ENCODE measurements at regions not wholly inside any gene's neighbourhood (a gene's known extent, or its start where the extent isn't known, plus 50 kb on each side); places are given as distances from the start of the nearest gene placed in this dataset.
"Not testable (repeated sequence)": the region's sequence is repeated elsewhere in the genome, so short reads cannot be mapped to it uniquely, and the experiment has no call there.

- DNase-seq: no peak
These were observed 422.3 kb downstream of the FUT8 start for GRCh38 chr14:65834812-65835211.

DNA sequence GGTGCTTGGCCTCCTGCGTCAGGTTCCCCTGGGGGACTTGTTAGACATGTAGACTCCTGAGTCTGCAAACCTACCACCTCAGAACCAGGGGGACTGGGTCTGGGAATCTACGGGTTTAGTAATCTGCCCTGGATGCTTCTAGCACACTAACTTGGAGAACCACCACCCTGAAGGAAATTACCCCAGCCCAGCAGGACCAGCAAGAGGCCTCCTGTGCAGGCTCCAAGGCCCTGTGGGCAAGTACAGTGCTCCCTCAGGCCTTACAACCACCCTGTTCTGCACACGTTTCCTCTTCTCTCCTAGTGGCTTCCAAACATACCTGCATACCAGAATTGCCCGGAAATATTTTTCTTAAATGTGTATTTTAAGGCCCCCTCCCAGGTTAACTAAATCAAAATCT lies 423.0 kb downstream of the FUT8 start:
- DNase-seq: no peak

GRCh38 chr14:65838565-65838964 lies 426.0 kb downstream of the FUT8 start:
- no peak for DNase-seq

GRCh38 chr14:65840118-65840751 lies 427.7 kb downstream of the FUT8 start:
- DNase-seq: no peak

DNA sequence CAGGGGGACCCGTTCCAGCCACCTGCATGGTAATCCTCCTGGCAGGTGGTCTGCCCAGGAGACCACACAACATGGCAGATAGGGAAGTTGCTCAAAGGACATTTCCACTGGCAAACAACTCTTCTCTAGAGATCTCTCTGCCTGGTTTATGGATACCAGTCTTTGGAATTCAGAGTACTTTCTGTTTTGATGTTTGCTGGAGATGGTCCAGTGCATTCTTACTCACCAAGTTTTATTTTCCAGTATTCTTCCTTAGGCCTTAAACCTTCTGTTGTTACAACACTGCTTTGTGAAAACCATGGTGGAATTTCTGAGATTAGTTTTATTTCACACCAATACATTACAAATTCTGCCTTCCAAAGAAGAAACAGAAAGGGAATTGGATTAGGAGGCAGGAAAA lies 428.3 kb downstream of the FUT8 start:
- DNase-seq: no peak

DNA sequence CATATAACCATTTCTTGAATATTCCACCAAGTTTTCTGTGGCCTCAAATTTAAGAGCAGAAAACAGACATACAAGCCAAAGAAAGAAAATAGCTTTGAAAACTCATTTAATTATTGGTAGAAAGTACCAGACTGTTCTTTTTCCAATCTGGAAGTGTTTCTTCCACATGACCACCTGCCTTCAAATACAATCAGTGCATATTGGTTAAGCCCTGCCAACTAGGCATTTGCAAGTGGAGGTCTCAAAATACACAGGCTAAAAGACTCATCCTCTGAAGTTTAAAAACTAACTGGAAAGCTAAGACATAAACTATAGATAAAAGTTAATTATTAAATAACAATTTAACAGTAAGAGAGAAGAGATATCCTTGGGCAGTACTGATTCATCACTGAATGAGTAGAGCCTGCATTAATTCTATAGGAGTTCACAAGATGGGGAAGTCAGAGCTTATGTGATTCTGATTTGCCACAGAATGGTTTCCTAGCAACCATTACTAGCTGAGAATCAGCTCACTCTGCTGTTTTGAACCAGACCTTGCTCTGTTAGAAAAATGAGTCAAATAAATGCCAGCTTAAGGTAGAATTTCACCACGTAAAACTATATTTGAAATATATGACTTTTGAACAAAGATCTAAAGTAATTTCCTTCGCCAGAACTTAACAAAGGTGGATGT lies 433.8 kb downstream of the FUT8 start:
- DNase-seq: no peak

GRCh38 chr14:65847075-65847847 lies 434.7 kb downstream of the FUT8 start:
- peak; percentile 53 for DNase-seq

DNA sequence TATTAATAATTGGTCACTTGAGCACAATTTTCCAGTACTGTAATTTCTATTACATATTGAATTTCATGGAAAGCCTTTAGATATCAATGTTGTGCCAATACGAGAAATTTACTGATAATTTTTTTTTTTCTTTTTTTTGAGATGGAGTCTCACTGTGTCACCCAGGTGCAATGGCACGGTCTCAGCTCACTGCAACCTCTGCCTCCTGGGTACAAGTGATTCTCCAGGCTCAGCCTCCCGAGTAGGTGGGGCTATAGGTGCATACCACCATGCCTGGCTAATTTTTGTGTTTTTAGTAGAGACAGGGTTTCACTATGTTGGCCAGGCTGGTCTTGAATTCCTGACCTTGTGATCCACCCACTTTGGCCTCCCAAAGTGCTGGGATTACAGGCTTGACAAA lies 435.4 kb downstream of the FUT8 start:
- DNase-seq: not testable (repeated sequence)

GRCh38 chr14:65849091-65849490 lies 436.6 kb downstream of the FUT8 start:
- no peak for DNase-seq

GRCh38 chr14:65849558-65849957 lies 437.0 kb downstream of the FUT8 start:
- no peak for DNase-seq

- peak; percentile 48 for DNase-seq
These were observed 438.1 kb downstream of the FUT8 start for GRCh38 chr14:65850429-65851135.

DNA sequence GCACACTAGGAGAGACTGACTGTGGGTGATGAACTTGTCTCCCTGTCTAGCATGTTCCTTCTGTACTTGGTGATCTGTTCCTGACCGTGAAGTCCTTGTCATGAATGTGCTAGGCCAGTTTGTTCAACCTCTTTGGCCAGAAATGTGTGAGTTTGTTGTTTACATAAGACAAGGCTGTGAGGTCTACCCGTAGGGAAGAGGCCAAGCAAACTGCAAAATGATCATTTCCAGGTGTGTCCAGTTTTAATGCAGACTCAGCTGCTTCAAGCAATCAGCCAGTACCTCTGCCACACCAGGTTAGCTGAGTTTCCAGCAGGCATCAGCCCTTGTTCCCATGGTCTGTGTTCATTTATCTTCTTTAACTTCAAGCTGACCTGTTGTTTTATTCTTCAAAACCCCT lies 440.2 kb downstream of the FUT8 start:
- no peak for DNase-seq

DNA sequence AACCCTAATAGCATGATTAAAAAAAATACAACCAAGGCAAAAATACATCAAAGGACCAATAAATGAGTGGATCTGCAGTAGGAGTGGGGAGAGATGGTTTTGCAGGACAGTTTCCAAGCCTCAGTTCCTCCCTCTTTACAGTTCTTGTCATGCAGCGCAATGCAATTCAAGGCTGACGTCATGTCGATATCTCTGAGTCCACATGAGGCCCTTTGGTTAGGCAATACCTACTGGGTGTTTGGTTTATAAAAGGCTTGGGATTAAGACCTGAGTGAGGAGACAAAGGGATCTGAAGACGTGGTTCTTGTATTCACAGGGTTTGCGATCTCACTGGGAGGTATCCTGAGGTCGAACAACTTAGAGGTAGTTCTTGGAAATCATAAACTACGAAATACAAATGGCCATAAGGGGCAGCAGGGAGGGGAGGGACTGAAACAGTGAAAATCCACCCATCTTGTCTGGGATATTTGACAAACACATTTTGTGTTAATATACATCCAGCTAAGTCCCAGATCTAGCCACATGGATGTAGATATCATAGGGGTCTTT lies 441.0 kb downstream of the FUT8 start:
- DNase-seq: no peak

- DNase-seq: no peak
These were observed 441.7 kb downstream of the FUT8 start for GRCh38 chr14:65854215-65854614.

- no peak for DNase-seq
These were observed 448.6 kb downstream of the FUT8 start for GRCh38 chr14:65860956-65861611.

DNA sequence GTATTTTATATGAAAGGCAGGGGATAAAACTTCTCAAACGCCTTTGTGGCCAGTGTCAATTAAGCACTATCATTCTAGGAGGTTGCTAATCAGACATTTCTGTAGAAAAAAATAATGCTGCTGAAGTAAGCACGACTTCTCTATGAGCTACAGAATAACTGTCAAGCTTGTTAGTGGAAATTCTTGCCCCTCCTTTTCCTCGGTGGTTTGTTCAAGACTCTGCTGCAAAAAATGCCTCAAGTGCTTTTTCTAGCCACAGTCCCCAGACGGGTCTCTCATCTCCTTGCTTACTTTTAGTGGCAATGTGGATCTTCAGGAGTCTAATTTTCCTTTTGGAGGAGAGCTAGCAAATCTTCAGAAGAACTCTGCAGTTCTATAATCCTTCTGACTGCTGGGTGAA lies 452.0 kb downstream of the FUT8 start:
- DNase-seq: no peak

GRCh38 chr14:65864984-65865383 lies 452.5 kb downstream of the FUT8 start:
- DNase-seq: no peak

GRCh38 chr14:65866448-65866847 lies 453.9 kb downstream of the FUT8 start:
- DNase-seq: no peak

GRCh38 chr14:65866886-65867285 lies 454.4 kb downstream of the FUT8 start:
- no peak for DNase-seq

GRCh38 chr14:65867333-65867732 lies 454.8 kb downstream of the FUT8 start:
- no peak for DNase-seq

GRCh38 chr14:65872536-65872935 lies 460.0 kb downstream of the FUT8 start:
- DNase-seq: no peak

DNA sequence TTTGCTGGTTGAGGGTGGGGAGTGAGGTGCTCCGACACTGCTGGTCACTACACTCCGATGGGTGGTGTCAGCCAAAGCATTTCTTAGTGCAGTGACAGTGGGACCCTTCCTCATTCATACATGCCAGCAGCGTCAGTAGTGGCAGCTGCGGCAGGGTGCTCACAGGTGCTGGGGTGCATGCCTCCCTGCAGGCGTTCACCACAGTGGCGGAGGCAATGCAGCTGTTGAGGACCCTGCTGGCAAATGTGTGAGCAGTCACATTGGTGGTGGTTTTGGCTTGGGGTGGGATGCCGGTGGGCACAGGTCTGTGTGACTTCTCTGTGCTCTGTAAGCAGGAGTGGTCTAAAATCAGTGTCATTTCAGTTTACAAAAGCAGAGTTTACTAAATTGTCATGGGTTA lies 464.6 kb downstream of the FUT8 start:
- no peak for DNase-seq

DNA sequence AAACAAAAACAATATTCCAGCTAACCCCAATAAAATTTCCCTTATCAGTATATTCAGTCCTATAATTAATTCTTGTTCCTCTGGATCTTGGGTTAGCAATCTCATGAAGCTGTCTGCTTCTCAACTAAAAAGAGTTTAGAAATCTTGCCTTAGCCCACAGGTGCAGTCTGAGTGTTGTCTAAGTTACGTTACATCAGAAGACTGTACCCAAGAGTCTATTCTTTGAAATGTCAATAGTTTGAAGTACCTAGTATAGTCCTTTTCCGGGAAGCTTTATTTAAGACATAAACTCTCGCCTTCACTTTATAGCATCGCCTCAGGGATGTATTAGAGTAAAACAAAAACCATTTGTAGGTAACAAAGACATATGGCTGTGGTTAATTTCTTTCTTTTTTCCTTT lies 465.1 kb downstream of the FUT8 start:
- no peak for DNase-seq
